HCT116 (cell line): ENCODE measurements at regions not wholly inside any gene's neighbourhood (a gene's known extent, or its start where the extent isn't known, plus 50 kb on each side); places are given as distances from the start of the nearest gene placed in this dataset.
A peak's percentile ranks its signal among the peaks of the same experiment; 100 is the strongest.

Experiments
- ATAC-seq: fragments of 200-7000 bp; cut with Tn5 transposase; 2 replicates; pipeline ENCODE4 v1.9.1; 2020; ENCODE audit warnings: mild to moderate bottlenecking, moderate library complexity
- BruUV-seq: library from RNA; stranded (reverse); fragments of 400-500 nt; replicated peaks from 2 replicates; lab custom pipeline; 2021; lab: Mats Ljungman, UMichigan
- CTCF ChIA-PET: fragments of 300-600 bp; sonication (Branson Sonifier 250); formaldehyde crosslinking; loops from one replicate; lab custom pipeline; 2021; ENCODE audit warnings: antibody characterized with exemption; lab: Charles Lee
- POLR2A ChIA-PET: fragments of 300-600, 350-600 bp; sonication (Branson Sonifier 250); formaldehyde crosslinking; loops from one replicate; lab custom pipeline; 2021; ENCODE audit warnings: antibody characterized with exemption; lab: Charles Lee
- RAD21 ChIA-PET, 2 experiments: fragments of 300-600 bp; sonication (Branson Sonifier 250); formaldehyde crosslinking; loops; one replicate each; lab custom pipeline; 2023; ENCODE audit warnings: low total read pairs in 2 of 2; ENCODE audit not compliant: uncharacterized antibody in 2 of 2, unreplicated experiment in 2 of 2, low non-redundant PET in 1 of 2; lab: Charles Lee
- DNase-seq: peaks from one replicate; pipeline ENCODE4 v3.0.0-alpha.2; 2010; ENCODE audit warnings: low read depth, low spot score
- H2AFZ ChIP-seq: fragments of 200-600 bp; shearing (Covaris generic), sonication (generic); 2 replicates; pipeline ENCODE4 v1.6.1; 2017; ENCODE audit warnings: low read depth, mixed run types, mixed read lengths, antibody characterized with exemption, low read length; ENCODE audit not compliant: poor library complexity, severe bottlenecking
- H3K27ac ChIP-seq: 2 replicates; pipeline ENCODE4 v1.5.1; 2012; ENCODE audit warnings: low read depth, low read length
- H3K27me3 ChIP-seq: fragments of 200-600 bp; sonication (generic); 2 replicates; pipeline ENCODE4 v1.6.1; 2016; ENCODE audit warnings: mixed run types, low read length, mixed read lengths; ENCODE audit not compliant: insufficient read depth
- H3K36me3 ChIP-seq, 2 experiments: fragments of 200-500 bp in 1 of 2; fragments of 200-600 bp in 1 of 2; sonication (Bioruptor generic) in 1 of 2; sonication (generic) in 1 of 2; 2 replicates each; pipeline versions ENCODE4 v1.5.1 to v1.6.1; 2014 to 2016; ENCODE audit warnings: low read length in 2 of 2, inconsistent platforms in 1 of 2, mixed read lengths in 1 of 2, mixed run types in 1 of 2; ENCODE audit not compliant: insufficient read depth in 2 of 2, control insufficient read depth in 1 of 2
- H3K4me1 ChIP-seq, 2 experiments: fragments of 200-600 bp in 1 of 2; sonication (generic) in 1 of 2; 2 replicates each; pipeline versions ENCODE4 v1.5.1 to v1.6.1; 2012 to 2017; ENCODE audit warnings: low read length in 2 of 2, inconsistent platforms in 1 of 2, mild to moderate bottlenecking in 1 of 2, mixed read lengths in 1 of 2, mixed run types in 1 of 2, moderate library complexity in 1 of 2; ENCODE audit not compliant: insufficient read depth in 2 of 2, control insufficient read depth in 1 of 2
- H3K4me2 ChIP-seq: fragments of 200-600 bp; sonication (generic); 2 replicates; pipeline ENCODE4 v1.6.1; 2017; ENCODE audit warnings: mixed run types, low read length, mixed read lengths
- H3K4me3 ChIP-seq, 2 experiments: fragments of 200-600 bp in 1 of 2; sonication (generic) in 1 of 2; replicated peaks in 1 of 2; 2 replicates each; pipeline ENCODE4 v1.5.1; 2011 to 2016; ENCODE audit warnings: low read length in 2 of 2, control low read depth in 1 of 2, low read depth in 1 of 2, mild to moderate bottlenecking in 1 of 2, mixed read lengths in 1 of 2, mixed run types in 1 of 2
- H3K79me2 ChIP-seq: fragments of 200-600 bp; sonication (generic); 2 replicates; pipeline ENCODE4 v1.6.1; 2017; ENCODE audit warnings: mild to moderate bottlenecking, mixed run types, low read length, moderate library complexity, mixed read lengths; ENCODE audit not compliant: insufficient read depth
- H3K9ac ChIP-seq: fragments of 200-600 bp; sonication (generic); 2 replicates; pipeline ENCODE4 v1.6.1; 2016; ENCODE audit warnings: low read length, mixed read lengths
- H3K9me2 ChIP-seq: fragments of 200-600 bp; sonication (generic), shearing (Covaris generic); 2 replicates; pipeline ENCODE4 v1.6.1; 2017; ENCODE audit warnings: mixed run types, mild to moderate bottlenecking, moderate library complexity; ENCODE audit not compliant: insufficient read depth
- H3K9me3 ChIP-seq, 2 experiments: fragments of 200-500 bp in 1 of 2; fragments of 200-600 bp in 1 of 2; sonication (Bioruptor generic) in 1 of 2; sonication (generic) in 1 of 2; 2 replicates each; pipeline ENCODE4 v1.6.1; 2014 to 2017; ENCODE audit warnings: low read length in 2 of 2, mixed read lengths in 2 of 2, inconsistent platforms in 1 of 2, low read depth in 1 of 2, mild to moderate bottlenecking in 1 of 2, mixed run types in 1 of 2, moderate library complexity in 1 of 2; ENCODE audit not compliant: control insufficient read depth in 1 of 2, insufficient read depth in 1 of 2
- H4K20me1 ChIP-seq: fragments of 200-600 bp; sonication (generic), shearing (Covaris generic); 2 replicates; pipeline ENCODE4 v1.6.1; 2017; ENCODE audit warnings: mixed run types, mild to moderate bottlenecking, moderate library complexity; ENCODE audit not compliant: insufficient read depth
- EZH2 ChIP-seq: fragments of 200-600 bp; sonication (generic); IDR thresholded peaks from 2 replicates; pipeline ENCODE4 v1.6.1; 2017; ENCODE audit warnings: antibody characterized with exemption, mixed run types
- EZH2phosphoT487 ChIP-seq: fragments of 200-600 bp; IDR thresholded peaks from 2 replicates; pipeline ENCODE4 v1.6.1; 2018; ENCODE audit warnings: antibody characterized with exemption, borderline replicate concordance
- SP1 ChIP-seq: IDR thresholded peaks from 2 replicates; pipeline ENCODE4 v1.6.1; 2012; ENCODE audit warnings: low read depth
- TCF7L2 ChIP-seq: IDR thresholded peaks from 2 replicates; pipeline ENCODE4 v1.7.0; 2011; ENCODE audit warnings: borderline replicate concordance, inconsistent platforms; ENCODE audit not compliant: insufficient read depth, insufficient read length; ENCODE audit errors: extremely low read depth
- intact Hi-C: fragments of 100-400 bp; cut with micrococcal nuclease; formaldehyde crosslinking; loops from 2 replicates; pipeline ENCODE4 v1.10.0; 2022
- TF ChIP-seq, protein P1 (sequence below): IDR thresholded peaks from 2 replicates; pipeline ENCODE4 v1.6.1; 2012
- TF ChIP-seq, protein P2 (sequence below), 3 experiments: fragments of 200-600 bp in 1 of 3; sonication (generic) in 1 of 3; IDR thresholded peaks in 2 of 3; conservative IDR thresholded peaks in 1 of 3; 2 replicates each; pipeline ENCODE4 v1.5.1; 2012 to 2017; ENCODE audit warnings: low read depth in 2 of 3, low read length in 2 of 3, antibody characterized with exemption in 1 of 3, borderline replicate concordance in 1 of 3, control low read depth in 1 of 3, mild to moderate bottlenecking in 1 of 3, mixed read lengths in 1 of 3, mixed run types in 1 of 3, moderate library complexity in 1 of 3; ENCODE audit not compliant: insufficient read depth in 1 of 3

DNA sequence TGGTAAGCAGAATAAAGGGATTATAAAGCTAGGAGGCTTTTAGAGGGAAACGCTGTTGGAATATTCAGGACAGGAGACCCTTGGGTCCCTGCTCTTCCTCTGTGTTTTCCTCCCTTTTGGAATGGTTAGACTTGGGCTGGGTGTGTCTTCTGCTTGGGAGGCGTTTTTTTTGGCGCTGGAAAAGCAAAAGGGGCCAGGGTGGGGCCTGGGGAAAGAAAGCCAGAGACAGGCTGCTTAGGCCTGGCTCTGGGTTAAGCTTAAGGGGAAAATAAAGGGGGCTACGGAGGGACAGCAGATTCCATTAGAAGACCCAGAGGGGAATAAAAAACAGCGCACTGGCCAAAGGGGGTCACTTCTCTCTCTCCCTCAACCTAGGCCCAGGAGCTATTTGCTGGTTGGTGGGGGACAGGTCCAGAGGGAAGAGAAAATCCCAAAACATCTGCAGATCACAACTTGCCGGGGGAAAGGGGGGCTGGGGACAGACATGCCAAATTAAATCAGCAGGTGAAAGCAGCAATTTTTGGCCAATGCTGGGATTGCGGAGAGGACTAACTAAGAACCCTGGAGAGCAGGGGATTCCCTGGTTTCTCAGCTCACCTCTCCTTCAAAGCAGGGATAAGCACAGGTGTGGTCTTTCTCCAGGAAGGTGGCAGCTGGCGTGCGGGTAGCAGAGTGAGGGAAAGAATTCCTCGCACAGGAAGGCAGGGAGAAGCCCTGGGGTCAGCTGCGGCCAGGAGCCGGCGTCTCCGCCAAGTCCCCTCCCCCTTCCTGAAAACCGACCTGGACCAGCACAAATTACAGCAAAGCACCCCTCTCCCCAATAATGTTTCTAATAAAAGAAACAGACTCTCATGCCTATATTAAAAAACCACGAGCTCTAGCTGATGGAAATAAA is 82.2 kb upstream of the AK4 start:
- Histone ChIP-seq H3K9ac (peak overlapping the region; percentile 79), H3K79me2 (no peaks in the 10 kb centered on the region), H3K4me1 (peaks cover 10 to 23% of the 10 kb centered on the region in 2 experiments; a peak in 3 of 4 replicates), H3K4me2 (peak overlapping the region; percentile 84), H3K27ac (peak overlapping the region; percentile 94; the same call in 1 of the 2 replicates), H3K9me2 (no peaks in the 10 kb centered on the region), H2AFZ (peak overlapping the region; percentile 79), H4K20me1 (no peaks in the 10 kb centered on the region), H3K27me3 (no peaks in the 10 kb centered on the region), H3K36me3 (no peaks in the 10 kb centered on the region), H3K9me3 (no peaks in the 10 kb centered on the region), H3K4me3 (peak overlapping the region; percentile 68 to 76)
- DNase-seq (no peak), ATAC-seq (no peak; the same call in 1 of the 2 replicates)
- no TSS peak for BruUV-seq
- intact Hi-C loops, result loop anchor here (10.0 kb wide), 3 partner anchors 79 to 1179 kb away; partner anchors contain the start of genes AK4, LEPR and LEPROT
- POLR2A ChIA-PET, result no interaction called here
- CTCF ChIA-PET, result interaction anchor here (1.7 to 4.7 kb wide), 3 partner anchors 9 to 622 kb away, joined by 3 to 18 read pairs (median 11); no protein-coding TSS in a partner anchor
- RAD21 ChIA-PET, result interaction anchor here in 1 of 2 experiments (0.6 kb wide), 1 partner anchor 1308 kb away, joined by 3 read pairs; no protein-coding TSS in a partner anchor
- TF ChIP-seq EZH2, result no peak
- no peak for TF ChIP-seq SP1

DNA sequence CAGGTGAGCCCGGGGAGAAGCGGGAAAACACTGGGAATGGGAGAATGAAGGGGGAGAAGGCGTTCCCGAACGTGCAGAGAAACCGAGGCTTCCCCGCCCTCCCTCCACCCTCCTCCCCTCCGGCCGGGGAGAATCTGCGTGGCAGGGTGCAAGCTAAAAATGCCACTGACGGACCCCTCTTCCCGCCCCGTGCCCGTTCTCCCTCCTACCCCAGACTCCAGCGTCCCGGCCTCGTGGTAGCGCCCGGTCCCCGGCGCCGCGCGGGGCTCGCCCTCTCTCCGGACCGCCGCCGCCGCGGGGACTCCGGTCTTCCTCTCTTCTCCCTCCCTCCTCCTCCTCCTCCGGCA is 81.6 kb upstream of the AK4 start:
- ATAC-seq (peak; percentile 39), DNase-seq (no peak)
- CTCF ChIA-PET, result interaction anchor here (1.7 to 4.7 kb wide), 3 partner anchors 8 to 621 kb away, joined by 3 to 18 read pairs (median 11); no protein-coding TSS in a partner anchor
- no TSS peak for BruUV-seq
- RAD21 ChIA-PET, result interaction anchor here in 1 of 2 experiments (0.6 kb wide), 1 partner anchor 1309 kb away, joined by 3 read pairs; no protein-coding TSS in a partner anchor
- peaks cover 10 to 23% of the 10 kb centered on the region in 2 experiments; a peak in 3 of 4 replicates for H3K4me1 ChIP-seq
- H3K79me2 ChIP-seq, result no peaks in the 10 kb centered on the region
- peak overlapping the region; percentile 79 for H3K9ac ChIP-seq
- TF ChIP-seq, protein P1, sequence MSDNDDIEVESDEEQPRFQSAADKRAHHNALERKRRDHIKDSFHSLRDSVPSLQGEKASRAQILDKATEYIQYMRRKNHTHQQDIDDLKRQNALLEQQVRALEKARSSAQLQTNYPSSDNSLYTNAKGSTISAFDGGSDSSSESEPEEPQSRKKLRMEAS, result peak; percentile 70
- no peak for TF ChIP-seq EZH2phosphoT487
- no peak for TF ChIP-seq TCF7L2
- TF ChIP-seq, protein P2, sequence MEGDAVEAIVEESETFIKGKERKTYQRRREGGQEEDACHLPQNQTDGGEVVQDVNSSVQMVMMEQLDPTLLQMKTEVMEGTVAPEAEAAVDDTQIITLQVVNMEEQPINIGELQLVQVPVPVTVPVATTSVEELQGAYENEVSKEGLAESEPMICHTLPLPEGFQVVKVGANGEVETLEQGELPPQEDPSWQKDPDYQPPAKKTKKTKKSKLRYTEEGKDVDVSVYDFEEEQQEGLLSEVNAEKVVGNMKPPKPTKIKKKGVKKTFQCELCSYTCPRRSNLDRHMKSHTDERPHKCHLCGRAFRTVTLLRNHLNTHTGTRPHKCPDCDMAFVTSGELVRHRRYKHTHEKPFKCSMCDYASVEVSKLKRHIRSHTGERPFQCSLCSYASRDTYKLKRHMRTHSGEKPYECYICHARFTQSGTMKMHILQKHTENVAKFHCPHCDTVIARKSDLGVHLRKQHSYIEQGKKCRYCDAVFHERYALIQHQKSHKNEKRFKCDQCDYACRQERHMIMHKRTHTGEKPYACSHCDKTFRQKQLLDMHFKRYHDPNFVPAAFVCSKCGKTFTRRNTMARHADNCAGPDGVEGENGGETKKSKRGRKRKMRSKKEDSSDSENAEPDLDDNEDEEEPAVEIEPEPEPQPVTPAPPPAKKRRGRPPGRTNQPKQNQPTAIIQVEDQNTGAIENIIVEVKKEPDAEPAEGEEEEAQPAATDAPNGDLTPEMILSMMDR (IDR thresholded peaks at IDR 0.05 in 2 of 3, conservative IDR thresholded peaks at IDR 0.05 in 1 of 3; ENCODE audit: borderline replicate concordance in 1 of 3, insufficient read depth in 1 of 3, low read depth in 2 of 3, low read length in 2 of 3), result no peak
- no peaks in the 10 kb centered on the region for H3K9me2 ChIP-seq
- H3K36me3 ChIP-seq, result no peaks in the 10 kb centered on the region
- H4K20me1 ChIP-seq, result no peaks in the 10 kb centered on the region
- peak overlapping the region; percentile 79 for H2AFZ ChIP-seq
- peak overlapping the region; percentile 94 for H3K27ac ChIP-seq
- intact Hi-C loops, result loop anchor here (10.0 kb wide), 3 partner anchors 78 to 1178 kb away; partner anchors contain the start of genes AK4, LEPR and LEPROT
- peak overlapping the region; percentile 84 for H3K4me2 ChIP-seq
- no peaks in the 10 kb centered on the region for H3K27me3 ChIP-seq
- H3K4me3 ChIP-seq, result peak overlapping the region; percentile 68 to 76
- POLR2A ChIA-PET, result no interaction called here
- H3K9me3 ChIP-seq, result no peaks in the 10 kb centered on the region
